GM06990 (cell line): ENCODE measurements at regions not wholly inside any gene's neighbourhood (a gene's known extent, or its start where the extent isn't known, plus 50 kb on each side); places are given as distances from the start of the nearest gene placed in this dataset.

ENCODE experiments used
- DNase-seq: peaks from one replicate; pipeline ENCODE4 v3.0.0-alpha.2; 2011; ENCODE audit not compliant: insufficient read length; ENCODE audit errors: extremely low read depth
- H3K27me3 ChIP-seq: replicated peaks from 2 replicates; pipeline ENCODE4 v1.6.0; 2011; ENCODE audit warnings: low read length; ENCODE audit not compliant: control insufficient read depth, insufficient read depth
- H3K36me3 ChIP-seq: 2 replicates; pipeline ENCODE4 v1.5.1; 2011; ENCODE audit warnings: low read length; ENCODE audit not compliant: control insufficient read depth, insufficient read depth
- H3K4me3 ChIP-seq: replicated peaks from 2 replicates; pipeline ENCODE4 v1.5.1; 2011; ENCODE audit warnings: low read depth, mild to moderate bottlenecking, control low read depth, low read length
- CTCF ChIP-seq: IDR thresholded peaks from 2 replicates; pipeline ENCODE4 v1.5.1; 2011; ENCODE audit warnings: low read length, control low read depth, mild to moderate bottlenecking, inconsistent platforms; ENCODE audit not compliant: insufficient read depth, poor library complexity, severe bottlenecking

GRCh38 chr9:82498541-82499317 is 510.2 kb downstream of the SPATA31D1 start:
- DNase-seq = no peak
- H3K4me3 ChIP-seq = no peak overlapping the region
- no peak for TF ChIP-seq CTCF
- no peaks in the 10 kb centered on the region for H3K27me3 ChIP-seq
- H3K36me3 ChIP-seq = no peaks in the 10 kb centered on the region

DNA sequence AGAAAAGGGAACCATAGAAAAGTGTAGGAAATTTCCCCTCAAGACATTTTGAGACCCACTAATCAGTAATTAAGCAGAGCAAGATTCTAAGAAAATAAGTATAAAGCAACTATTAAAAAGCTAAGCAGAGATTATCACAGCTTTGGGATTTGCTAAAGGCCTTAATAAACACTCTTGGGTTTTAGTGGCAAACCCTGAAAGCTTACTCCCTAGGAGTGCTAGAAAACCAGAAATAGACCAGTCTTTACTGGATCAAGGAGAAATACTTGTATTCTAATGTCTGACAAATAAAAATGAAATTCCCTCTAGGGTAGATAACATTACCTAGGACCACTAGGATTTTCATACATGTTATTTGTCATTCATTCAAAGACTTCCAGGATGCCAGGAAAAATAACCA is 510.8 kb downstream of the SPATA31D1 start:
- Histone ChIP-seq H3K27me3 (no peaks in the 10 kb centered on the region), H3K36me3 (no peaks in the 10 kb centered on the region), H3K4me3 (no peak overlapping the region)
- TF ChIP-seq CTCF = no peak
- DNase-seq = no peak

- H3K27me3 ChIP-seq = no peaks in the 10 kb centered on the region
- TF ChIP-seq CTCF = no peak
These were observed 516.0 kb downstream of the SPATA31D1 start for GRCh38 chr9:82504620-82505019.

DNA sequence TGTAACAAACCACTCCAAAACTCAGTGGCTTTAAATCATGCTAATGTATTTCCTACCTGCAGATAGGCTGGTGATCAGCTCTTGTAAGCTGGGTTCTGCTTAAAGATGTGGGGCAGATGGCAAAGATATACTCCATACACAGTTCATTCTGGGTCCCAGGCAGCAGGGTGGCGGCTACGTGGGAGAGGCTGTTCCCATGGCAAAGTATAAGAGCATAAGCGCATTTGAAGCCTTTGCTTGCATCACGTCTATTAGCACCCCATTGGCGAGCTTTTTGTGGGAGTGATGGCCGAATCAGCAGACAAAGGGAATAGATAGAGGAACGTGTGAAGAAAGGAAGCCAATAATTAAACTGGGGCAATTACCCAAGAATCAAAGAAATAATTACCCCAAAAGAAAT is 523.1 kb downstream of the SPATA31D1 start:
- H3K36me3 ChIP-seq = no peaks in the 10 kb centered on the region
- DNase-seq = no peak
- H3K4me3 ChIP-seq = no peak overlapping the region
- H3K27me3 ChIP-seq = no peaks in the 10 kb centered on the region
- TF ChIP-seq CTCF = no peak

More at GRCh38 chr9:82504620-82505019, 516.0 kb downstream of the SPATA31D1 start:
- H3K4me3 ChIP-seq = no peak overlapping the region
- no peak for DNase-seq
- H3K36me3 ChIP-seq = no peaks in the 10 kb centered on the region

DNA sequence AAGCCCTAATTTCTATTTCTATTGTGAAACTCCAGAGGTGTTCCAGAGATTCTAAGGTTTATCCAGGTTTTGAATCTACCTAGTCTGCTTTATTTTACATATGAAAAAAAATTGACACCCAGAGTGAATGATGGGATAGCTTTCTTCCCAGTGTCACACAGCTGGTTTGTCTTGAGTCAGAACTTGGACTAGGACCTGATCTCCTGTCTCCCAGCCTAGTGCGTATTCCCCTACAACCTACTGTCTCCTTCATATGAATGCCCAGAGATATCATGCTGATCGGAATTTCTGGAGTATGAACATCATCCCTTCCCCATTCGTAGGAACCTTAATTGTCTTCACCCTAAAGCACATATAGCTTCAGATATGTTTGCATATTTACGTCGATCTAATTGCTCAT is 524.2 kb downstream of the SPATA31D1 start:
- H3K4me3 ChIP-seq = no peak overlapping the region
- DNase-seq = no peak
- no peaks in the 10 kb centered on the region for H3K27me3 ChIP-seq
- no peaks in the 10 kb centered on the region for H3K36me3 ChIP-seq
- TF ChIP-seq CTCF = no peak
